Tongue (tissue), 1 donor: ENCODE measurements at regions not wholly inside any gene's neighbourhood (a gene's known extent, or its start where the extent isn't known, plus 50 kb on each side); places are given as distances from the start of the nearest gene placed in this dataset.
"Not testable (repeated sequence)": the region's sequence is repeated elsewhere in the genome, so short reads cannot be mapped to it uniquely, and the experiment has no call there.

ENCODE experiments used
- DNase-seq: peaks from one replicate; pipeline ENCODE4 v3.0.0-alpha.2; 2015

- DNase-seq: no peak
Measured at GRCh38 chr3:187795207-187795960, 50.1 kb upstream of the BCL6 start.

- DNase-seq: no peak
Measured at GRCh38 chr3:187798126-187798525, 52.9 kb upstream of the BCL6 start.

GRCh38 chr3:187798531-187799530 lies 53.6 kb upstream of the BCL6 start:
- DNase-seq: no peak

- DNase-seq: no peak
Measured at GRCh38 chr3:187799942-187800641, 54.8 kb upstream of the BCL6 start.

- no peak for DNase-seq
Measured at GRCh38 chr3:187801152-187801551, 55.9 kb upstream of the BCL6 start.

- DNase-seq: no peak
Measured at GRCh38 chr3:187802203-187802927, 57.1 kb upstream of the BCL6 start.

- no peak for DNase-seq
Measured at GRCh38 chr3:187802928-187803259, 57.6 kb upstream of the BCL6 start.

GRCh38 chr3:187804120-187804744 lies 59.0 kb upstream of the BCL6 start:
- DNase-seq: no peak

- DNase-seq: no peak
Measured at GRCh38 chr3:187804745-187805121, 59.5 kb upstream of the BCL6 start.

GRCh38 chr3:187805774-187806173 lies 60.5 kb upstream of the BCL6 start:
- DNase-seq: no peak

GRCh38 chr3:187807086-187807862 lies 62.0 kb upstream of the BCL6 start:
- no peak for DNase-seq

- DNase-seq: no peak
Measured at GRCh38 chr3:187808527-187808895, 63.2 kb upstream of the BCL6 start.

- DNase-seq: no peak
Measured at GRCh38 chr3:187809612-187809991, 64.3 kb upstream of the BCL6 start.

GRCh38 chr3:187810021-187810446 lies 64.8 kb upstream of the BCL6 start:
- DNase-seq: no peak

- no peak for DNase-seq
Measured at GRCh38 chr3:187811585-187812250, 66.5 kb upstream of the BCL6 start.

- no peak for DNase-seq
Measured at GRCh38 chr3:187812496-187812895, 67.2 kb upstream of the BCL6 start.

GRCh38 chr3:187813198-187813597 lies 67.9 kb upstream of the BCL6 start:
- no peak for DNase-seq

GRCh38 chr3:187817766-187818165 lies 72.5 kb upstream of the BCL6 start:
- not testable (repeated sequence) for DNase-seq

GRCh38 chr3:187821616-187822317 lies 76.5 kb upstream of the BCL6 start:
- no peak for DNase-seq

- no peak for DNase-seq
Measured at GRCh38 chr3:187822402-187822801, 77.1 kb upstream of the BCL6 start.
